ENCODE measurements at regions not wholly inside any gene's neighbourhood (a gene's known extent, or its start where the extent isn't known, plus 50 kb on each side); places are given as distances from the start of the nearest gene placed in this dataset.

DNA sequence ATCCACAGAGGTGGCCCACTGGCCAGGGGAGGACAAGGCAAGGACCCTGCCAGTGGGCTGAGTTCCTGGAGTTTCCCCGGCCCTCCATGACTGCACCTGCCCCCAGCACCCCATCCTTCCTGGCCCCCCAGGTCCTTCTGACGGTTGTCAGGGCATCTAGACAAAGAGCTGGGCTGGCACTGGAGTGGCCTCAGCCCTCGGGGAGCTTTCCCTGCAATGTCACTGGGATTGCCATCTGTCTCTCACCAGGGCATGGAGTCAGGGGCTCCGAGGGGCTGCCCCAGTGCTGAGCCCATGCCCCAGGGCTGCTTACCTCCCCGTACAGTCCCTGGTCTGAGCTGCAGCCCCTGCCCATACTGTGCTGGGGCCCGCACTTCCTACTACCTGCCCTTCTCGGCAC lies 446.5 kb upstream of the MKI67 start:
- TF ChIP-seq, protein P1, sequence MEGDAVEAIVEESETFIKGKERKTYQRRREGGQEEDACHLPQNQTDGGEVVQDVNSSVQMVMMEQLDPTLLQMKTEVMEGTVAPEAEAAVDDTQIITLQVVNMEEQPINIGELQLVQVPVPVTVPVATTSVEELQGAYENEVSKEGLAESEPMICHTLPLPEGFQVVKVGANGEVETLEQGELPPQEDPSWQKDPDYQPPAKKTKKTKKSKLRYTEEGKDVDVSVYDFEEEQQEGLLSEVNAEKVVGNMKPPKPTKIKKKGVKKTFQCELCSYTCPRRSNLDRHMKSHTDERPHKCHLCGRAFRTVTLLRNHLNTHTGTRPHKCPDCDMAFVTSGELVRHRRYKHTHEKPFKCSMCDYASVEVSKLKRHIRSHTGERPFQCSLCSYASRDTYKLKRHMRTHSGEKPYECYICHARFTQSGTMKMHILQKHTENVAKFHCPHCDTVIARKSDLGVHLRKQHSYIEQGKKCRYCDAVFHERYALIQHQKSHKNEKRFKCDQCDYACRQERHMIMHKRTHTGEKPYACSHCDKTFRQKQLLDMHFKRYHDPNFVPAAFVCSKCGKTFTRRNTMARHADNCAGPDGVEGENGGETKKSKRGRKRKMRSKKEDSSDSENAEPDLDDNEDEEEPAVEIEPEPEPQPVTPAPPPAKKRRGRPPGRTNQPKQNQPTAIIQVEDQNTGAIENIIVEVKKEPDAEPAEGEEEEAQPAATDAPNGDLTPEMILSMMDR (IDR thresholded peaks at IDR 0.05; ENCODE audit: insufficient read depth, low read length, poor library complexity, severe bottlenecking), result no peak
- H3K4me3 ChIP-seq (replicated peaks; ENCODE audit: low read depth, low read length), result no peak overlapping the region
- H3K27me3 ChIP-seq (replicated peaks; ENCODE audit: control insufficient read depth, insufficient read depth, low read length), result no peaks in the 10 kb centered on the region
- no peak for DNase-seq (ENCODE audit: extremely low read depth, insufficient read length)
- H3K36me3 ChIP-seq (ENCODE audit: control insufficient read depth, insufficient read depth, low read length), result no peaks in the 10 kb centered on the region

DNA sequence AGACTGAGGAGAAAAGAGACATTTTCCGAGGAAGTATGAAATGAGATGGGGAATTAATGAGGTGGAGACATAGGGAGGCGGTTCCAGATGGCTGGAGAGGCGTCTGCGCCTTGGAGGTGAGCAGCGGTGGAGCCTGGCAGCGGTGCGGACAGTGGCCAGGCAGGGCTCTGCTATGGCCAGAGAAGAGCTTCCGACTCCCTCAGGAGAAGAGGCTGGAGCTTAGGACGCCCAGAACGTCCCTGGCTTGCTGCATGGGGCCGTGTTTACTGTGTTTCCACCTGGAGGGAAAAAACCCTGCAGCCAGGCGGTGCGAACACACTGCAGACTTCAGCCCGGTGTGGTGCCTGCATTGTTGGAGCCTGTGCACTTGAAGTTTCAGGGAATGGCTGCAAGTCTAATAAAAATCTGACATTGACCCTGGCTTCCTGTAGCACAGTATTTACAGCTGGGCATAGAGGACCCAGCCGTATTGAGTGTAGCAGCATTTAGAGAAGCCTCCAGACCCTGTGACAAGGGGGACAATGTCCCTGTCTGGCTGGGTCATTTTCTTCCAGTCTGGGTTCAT lies 447.1 kb upstream of the MKI67 start:
- TF ChIP-seq, protein P1 (IDR thresholded peaks at IDR 0.05; ENCODE audit: insufficient read depth, low read length, poor library complexity, severe bottlenecking), result no peak
- Histone ChIP-seq H3K4me3 (replicated peaks; ENCODE audit: low read depth, low read length) (no peak overlapping the region), H3K27me3 (replicated peaks; ENCODE audit: control insufficient read depth, insufficient read depth, low read length) (no peaks in the 10 kb centered on the region), H3K36me3 (ENCODE audit: control insufficient read depth, insufficient read depth, low read length) (no peaks in the 10 kb centered on the region)
- DNase-seq (ENCODE audit: extremely low read depth, insufficient read length), result no peak

DNA sequence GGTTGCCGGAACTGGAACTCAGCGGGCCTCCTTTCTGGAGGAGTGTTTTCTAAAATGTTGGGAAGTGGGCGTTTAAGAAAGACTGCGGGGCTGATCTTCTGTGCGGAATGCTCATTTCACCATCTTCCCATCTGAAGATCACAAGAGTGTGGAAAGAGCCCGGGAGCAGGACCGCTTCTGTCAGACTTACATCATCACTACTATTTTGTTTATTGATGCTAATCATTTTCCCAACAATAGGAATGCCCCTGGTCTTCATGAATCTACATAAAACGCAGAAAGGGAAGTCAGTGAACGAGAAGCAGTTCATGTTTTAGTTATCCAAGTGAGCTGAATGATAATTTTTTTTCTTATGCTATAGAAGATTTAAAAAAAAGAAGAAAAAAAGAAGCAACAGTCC lies 447.8 kb upstream of the MKI67 start:
- Histone ChIP-seq H3K36me3 (ENCODE audit: control insufficient read depth, insufficient read depth, low read length) (no peaks in the 10 kb centered on the region), H3K27me3 (replicated peaks; ENCODE audit: control insufficient read depth, insufficient read depth, low read length) (no peaks in the 10 kb centered on the region), H3K4me3 (replicated peaks; ENCODE audit: low read depth, low read length) (no peak overlapping the region)
- no peak for DNase-seq (ENCODE audit: extremely low read depth, insufficient read length)
- TF ChIP-seq, protein P1 (IDR thresholded peaks at IDR 0.05; ENCODE audit: insufficient read depth, low read length, poor library complexity, severe bottlenecking), result no peak

DNA sequence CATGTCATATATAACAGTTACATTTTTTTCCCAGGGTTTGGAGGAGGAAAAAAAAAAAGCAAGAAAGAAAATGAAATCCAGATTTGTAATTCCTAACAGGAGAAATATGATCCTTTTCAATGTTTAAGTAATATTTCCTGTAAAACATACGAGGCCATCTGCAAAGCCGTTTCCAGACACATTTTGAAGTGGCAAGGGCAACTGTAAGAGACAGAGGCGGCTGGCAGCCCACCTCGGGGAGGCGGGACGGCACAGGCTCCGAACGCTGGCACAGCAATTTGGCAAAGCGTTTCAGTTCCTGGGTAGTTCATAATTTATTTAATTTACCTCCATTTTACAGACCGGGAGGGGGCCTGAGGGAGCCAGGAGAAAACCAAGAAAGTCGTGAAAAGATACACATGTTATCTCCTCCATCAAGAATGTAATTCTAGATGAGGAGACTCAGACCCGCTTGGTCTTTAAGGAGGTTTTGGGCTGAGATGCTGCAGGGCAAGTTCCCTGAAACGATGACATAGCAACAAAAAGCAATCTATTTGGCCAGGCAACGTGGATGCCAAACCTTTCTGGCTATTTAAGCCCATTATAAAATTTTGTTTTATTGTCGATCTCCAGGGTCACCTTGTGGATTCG lies 448.5 kb upstream of the MKI67 start:
- Histone ChIP-seq H3K27me3 (replicated peaks; ENCODE audit: control insufficient read depth, insufficient read depth, low read length) (no peaks in the 10 kb centered on the region), H3K4me3 (replicated peaks; ENCODE audit: low read depth, low read length) (no peak overlapping the region), H3K36me3 (ENCODE audit: control insufficient read depth, insufficient read depth, low read length) (no peaks in the 10 kb centered on the region)
- DNase-seq (ENCODE audit: extremely low read depth, insufficient read length), result no peak
- TF ChIP-seq, protein P1 (IDR thresholded peaks at IDR 0.05; ENCODE audit: insufficient read depth, low read length, poor library complexity, severe bottlenecking), result no peak

DNA sequence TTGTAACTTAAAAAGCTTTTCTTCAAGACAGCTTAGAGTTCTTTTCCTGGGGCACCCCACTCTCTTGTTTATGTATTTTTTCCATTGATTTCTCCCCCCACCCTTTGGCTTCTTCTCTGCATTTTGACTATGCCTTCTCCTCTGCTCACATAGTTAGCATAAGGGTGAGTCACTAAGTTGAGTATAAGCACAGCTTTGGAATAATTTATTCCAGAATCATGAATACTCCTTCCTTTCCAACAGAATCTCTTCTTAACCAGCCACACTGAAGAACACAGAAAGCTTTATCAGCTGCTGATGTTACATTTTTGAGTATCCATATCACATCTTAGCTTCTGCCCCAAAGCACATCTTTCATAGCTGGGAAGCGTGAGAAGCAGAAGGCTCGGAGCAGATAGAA lies 449.5 kb upstream of the MKI67 start:
- Histone ChIP-seq H3K36me3 (ENCODE audit: control insufficient read depth, insufficient read depth, low read length) (no peaks in the 10 kb centered on the region), H3K27me3 (replicated peaks; ENCODE audit: control insufficient read depth, insufficient read depth, low read length) (no peaks in the 10 kb centered on the region), H3K4me3 (replicated peaks; ENCODE audit: low read depth, low read length) (no peak overlapping the region)
- TF ChIP-seq, protein P1 (IDR thresholded peaks at IDR 0.05; ENCODE audit: insufficient read depth, low read length, poor library complexity, severe bottlenecking), result no peak
- no peak for DNase-seq (ENCODE audit: extremely low read depth, insufficient read length)

Measured in GM06990 (cell line).